GM18507 (cell line): ENCODE measurements at regions not wholly inside any gene's neighbourhood (a gene's known extent, or its start where the extent isn't known, plus 50 kb on each side); places are given as distances from the start of the nearest gene placed in this dataset.

Experiments used
- DNase-seq: peaks from one replicate; pipeline ENCODE4 v3.0.0; 2011; ENCODE audit warnings: low read depth; ENCODE audit not compliant: insufficient read length; ENCODE audit errors: extremely low spot score
- FAIRE-seq: peaks from 2 replicates; lab custom pipeline; 2011; peaks lifted over from hg19 to GRCh38; lab: Jason Lieb, UNC

DNA sequence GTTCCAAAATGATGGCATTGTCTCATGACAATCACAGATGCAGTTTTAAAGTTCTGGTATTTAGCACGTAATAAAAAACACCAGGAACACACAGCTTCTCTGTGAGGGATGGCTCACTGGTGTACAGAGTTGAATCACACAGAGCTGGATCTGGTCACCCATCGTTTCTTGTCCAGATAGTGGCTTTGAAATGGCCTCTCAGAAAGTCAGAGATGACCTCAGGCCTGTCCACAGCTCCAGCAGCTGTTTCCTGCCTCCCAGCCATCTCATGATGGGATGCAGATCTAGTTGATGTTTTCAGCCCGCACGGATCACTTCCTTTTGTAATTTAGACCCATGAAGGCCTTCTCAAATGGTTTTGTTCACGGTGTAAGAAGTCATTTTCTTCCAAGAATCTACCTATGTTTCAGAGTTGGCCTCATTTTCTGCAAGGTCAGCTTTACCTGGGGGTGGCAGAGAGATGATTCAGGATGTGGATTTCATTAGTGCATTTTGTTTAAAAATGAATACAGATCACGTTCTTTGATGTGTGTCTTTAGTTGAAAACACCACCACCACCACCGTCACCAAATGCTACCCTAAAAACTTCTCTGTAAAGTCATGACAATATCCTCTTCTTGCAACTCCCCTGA lies 166.2 kb downstream of the SNX10 start:
- FAIRE-seq (no peak), DNase-seq (no peak)

DNA sequence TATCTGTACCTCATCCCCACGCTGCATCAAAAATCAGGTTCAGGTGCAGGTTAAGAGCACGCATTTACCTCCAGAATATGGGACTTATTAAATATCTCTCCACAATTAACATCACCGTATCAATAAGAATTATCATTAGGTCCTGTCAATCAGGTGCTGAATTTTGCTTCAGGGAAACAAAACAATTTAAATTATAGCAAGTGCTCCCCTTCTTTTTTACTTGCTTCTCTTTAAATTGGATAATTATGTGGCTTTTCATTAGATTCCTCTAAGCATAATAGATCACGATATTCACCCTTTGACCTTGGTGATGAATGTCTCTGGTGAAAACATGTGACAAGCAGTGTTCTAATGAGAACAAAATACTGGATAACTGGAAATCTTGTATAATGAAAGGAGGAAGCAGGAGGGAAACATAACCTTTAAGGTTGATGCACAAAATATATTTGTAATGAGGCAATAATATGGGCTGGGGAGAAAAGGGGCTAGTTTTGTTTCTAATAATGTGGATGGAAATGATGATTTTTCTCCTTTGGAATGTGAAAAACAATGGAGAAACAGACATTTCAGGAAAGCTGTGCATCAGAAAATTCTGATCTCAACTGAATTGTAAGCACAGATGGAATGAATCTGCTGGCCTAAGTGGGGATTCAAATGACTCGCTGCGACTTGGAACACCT lies 166.9 kb downstream of the SNX10 start:
- FAIRE-seq (no peak), DNase-seq (no peak)

DNA sequence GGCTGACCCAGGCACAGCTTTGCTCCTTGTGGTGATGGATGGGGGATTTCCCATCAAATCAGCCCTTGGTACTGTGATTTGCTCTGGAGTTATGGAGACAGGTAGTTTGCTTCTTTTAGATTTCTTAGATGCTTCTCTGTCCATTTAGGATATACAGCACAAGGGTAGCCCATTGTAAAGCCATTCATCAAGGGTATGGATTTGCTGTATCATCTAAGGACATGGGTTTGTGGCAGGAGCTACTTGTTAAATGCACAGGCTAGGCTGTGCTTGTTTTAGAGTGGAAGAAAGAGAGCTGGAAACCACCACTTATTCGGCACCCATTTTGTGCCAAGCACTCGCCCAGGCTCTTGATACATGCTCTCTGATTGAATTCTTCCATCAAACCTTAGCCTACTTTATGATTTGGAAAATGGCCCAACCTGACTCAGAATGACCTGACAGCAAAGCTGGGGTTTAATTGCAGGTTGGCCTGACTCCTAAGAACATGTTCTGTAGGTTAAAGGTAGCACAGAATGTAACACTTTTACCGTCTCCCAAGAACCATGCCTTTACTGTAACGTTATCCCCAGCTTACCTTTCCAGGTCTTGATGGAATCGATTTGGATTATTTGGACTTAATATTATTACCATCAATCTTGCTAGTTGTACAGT lies 168.0 kb downstream of the SNX10 start:
- DNase-seq, result no peak
- no peak for FAIRE-seq

DNA sequence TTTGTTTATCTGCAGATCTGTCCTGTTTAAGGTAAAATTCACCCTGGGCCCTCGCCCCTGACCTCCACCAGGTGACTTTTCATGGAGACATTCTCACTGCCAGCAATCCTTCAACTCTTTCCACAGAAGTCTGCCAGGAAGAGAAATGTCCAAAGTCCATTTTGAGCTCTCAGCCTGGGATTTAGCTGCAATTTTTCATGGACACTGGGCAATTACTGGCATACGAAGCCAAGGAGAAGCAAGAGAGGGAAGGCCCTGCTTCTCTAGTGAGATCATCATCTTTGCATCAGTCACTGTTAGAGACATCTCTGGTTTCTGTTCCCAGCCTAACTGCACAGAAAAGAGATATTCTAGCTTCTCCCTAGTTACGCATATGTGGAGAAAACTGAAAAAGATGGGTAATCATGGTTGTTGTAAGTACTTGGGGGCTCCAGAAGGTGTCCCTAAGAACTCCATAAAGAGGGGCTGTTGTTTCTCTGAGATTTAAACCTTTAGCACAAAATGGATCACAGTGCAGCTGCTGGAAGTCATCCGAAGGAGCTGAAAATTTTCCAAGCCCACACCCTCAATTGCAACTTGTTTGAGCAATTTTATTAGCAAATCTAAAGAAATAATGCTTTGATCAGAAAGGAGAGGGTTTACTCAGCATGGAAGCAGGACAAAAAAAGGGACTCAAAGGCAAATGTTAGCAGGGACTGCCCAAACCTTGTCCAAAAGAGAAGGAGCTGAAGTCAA lies 168.9 kb downstream of the SNX10 start:
- no peak for FAIRE-seq
- DNase-seq, result no peak

DNA sequence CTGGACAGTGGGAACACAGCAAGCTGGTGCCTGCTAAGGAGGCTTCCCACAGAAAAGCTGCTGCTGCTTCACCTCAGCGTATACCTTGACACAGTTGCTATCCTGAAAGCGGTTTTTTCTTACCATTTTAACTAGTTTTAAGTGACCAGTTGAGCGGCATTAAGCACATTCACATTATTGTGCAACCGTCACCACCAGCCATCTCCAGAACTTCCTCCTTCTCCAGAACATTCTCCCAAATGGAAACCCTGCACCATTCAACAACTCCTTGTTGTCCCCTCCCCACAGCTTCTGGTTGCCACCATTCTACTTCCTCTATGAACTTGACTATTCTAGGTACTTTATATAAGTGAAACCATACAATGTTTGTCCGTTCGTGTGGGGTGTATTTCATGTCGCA lies 169.9 kb downstream of the SNX10 start:
- FAIRE-seq (no peak), DNase-seq (no peak)

DNA sequence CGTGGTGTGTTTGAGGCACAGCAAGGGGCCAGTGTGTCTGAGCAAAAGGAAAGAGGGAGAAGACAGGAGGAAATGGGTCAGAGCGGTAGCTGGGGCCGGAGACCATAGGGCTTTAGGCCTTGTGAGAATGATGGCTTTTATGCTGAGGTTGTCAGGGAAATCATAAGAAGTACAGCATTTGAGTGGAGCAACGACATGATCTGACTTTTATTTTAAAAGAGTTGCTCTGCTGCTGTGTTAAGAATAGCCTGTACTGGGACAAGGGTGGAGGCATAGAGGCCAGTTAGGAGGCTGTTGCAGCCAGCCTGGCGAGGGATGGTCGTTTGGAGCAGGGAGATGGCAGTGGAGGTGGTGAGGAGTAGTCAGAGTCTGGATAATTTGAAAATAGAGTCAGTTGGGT lies 174.3 kb downstream of the SNX10 start:
- FAIRE-seq, result no peak
- DNase-seq, result no peak

DNA sequence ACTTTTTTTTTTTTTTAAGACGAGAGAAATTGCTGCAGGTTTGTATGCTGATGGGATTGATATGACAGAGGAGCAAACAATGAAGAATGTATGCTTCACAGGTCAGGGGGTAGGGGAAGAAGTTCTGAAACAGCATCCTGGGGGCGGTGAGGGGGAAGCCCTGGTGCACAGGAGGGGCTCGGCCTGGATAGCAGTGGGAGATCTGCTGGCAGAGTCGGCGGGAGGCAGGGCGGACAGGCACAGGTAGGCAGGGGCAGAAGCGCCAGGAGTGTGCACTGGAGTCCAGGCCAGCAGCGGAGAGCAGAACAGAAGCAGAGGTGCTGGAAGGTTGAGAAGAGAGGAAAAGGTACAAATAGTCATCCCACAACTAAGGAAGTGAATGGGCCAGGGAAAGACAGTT lies 175.4 kb downstream of the SNX10 start:
- DNase-seq (no peak), FAIRE-seq (no peak)

DNA sequence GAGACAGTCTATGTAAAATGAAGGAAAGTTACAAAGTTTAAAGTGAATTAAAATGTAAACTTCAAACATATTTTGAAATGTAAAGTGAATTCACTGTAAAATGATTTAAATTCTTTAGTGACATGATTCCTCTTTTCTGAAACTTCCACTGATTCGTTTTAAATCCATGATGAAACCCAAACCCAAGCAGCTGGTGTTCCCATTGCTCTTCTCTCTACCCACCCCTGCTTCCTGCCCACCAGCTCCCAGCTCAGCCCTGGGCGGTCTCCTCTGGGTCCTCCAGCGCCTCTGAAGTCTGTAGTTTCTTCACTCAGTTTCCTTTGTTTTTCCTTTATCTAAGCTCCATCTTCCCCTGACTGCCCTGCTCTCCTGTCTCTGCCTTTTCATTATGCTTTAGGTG lies 175.9 kb downstream of the SNX10 start:
- no peak for DNase-seq
- no peak for FAIRE-seq

DNA sequence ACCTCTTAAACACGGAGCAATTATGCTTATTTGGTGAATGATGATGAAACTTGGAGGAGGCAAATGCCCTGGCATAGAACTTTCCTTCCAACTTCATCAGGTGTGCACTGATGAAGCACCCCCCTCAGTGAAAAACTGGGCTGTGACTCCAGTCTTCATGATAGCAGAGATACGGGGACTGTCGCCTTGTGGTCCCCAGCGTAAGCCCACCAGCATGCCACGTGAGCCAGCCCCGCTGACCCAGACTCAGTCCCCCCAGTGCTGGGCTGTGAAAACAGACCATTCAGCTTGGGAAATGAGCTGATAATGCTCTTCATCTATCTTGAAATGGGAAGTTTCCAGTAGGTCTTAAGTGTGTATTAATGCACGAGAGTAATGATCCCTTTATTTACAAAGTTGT lies 177.0 kb downstream of the SNX10 start:
- FAIRE-seq (no peak), DNase-seq (no peak)

DNA sequence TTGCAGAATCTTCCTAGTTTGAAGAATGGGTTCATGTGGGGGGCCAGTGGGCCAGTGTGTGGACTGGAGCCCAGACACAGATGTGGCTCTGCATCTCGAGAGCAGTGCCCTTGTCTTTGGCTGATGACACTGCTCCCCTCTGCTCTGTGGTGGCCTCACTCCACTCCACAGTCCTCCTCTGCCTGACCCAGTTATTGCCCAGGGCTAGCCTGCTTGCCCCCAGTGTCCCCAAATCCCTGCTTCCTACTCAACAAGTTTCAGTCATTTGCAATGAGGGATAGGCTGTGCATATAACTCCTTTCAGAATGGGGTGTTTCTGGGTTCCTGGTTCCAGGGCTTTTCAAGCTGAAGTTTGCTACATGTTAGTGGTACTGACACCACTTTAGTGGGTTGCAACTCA lies 177.5 kb downstream of the SNX10 start:
- FAIRE-seq (no peak), DNase-seq (no peak)

DNA sequence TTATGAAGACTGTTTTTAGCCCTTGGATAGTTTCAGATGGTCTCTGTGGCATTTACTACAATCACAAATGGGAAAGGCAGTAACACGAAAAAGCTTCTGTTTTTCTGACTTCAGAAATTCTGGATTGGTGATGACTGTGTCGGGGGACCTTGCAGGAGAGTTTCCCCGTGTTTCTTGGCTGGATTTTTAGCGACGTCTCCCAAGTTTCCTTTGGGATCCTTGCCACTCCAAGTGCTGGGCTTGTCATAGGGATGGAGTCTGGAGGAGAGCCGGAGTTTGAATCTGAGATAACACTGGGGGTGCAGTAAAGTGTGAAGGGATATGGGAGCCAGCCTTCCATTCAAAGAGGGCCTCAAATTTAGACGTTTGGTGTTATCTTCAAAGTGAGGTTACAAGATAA lies 179.0 kb downstream of the SNX10 start:
- FAIRE-seq, result no peak

DNA sequence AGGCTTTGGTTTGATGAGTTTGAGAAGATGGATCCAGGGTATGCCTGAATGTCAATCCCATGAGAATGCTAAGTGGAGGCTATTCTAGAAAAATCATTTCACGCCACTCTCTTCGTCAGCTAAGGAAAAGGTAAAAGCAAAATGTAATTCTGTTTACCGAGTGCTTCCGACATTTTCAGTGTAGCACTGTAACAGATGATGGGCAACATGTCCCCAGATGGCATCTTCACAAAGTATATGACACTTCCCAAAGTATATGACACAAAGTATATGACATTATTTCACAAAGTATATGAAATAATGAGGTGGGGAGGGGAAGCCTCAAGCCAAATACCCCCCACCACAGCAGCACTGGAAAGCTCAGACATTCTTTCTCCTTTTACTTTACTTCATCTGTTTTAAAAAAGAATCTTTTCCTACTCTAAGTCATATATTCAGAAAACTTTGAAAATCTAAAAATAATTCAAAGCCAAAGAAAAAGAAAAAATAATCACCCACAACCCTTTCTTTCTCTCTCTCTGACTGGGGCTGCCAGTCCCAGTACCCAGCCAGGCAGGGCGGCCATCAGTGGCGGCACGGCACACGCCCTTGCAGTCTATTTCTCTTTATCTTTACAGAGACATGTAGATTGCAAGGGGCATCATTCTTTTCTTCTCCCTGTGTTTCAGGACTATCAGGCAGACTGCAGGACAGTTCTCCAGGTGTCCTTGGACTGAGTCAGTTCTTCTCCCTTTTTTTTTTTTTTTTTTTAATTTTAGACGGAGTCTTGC lies 179.8 kb downstream of the SNX10 start:
- DNase-seq (no peak), FAIRE-seq (no peak)

More for the DNA sequence above, 179.0 kb downstream of the SNX10 start:
- DNase-seq, result no peak

DNA sequence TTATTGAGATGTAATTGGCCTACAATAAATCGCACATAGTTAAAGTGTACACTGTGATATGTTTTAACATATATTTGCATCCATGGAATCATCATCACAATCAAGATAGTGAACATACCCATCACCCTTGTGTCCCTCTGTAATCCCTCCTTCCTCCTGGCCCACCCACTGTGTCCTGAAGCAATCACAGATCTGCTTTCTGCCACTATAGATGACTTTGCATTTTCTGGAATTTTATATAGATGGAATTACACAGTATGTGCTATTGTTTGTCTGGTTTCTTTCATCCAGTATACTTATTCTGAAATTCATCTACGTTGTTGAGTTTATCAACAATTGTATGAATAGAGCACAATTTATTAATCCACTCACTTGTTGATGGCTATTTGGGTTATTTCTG lies 181.3 kb downstream of the SNX10 start:
- DNase-seq (no peak), FAIRE-seq (no peak)

DNA sequence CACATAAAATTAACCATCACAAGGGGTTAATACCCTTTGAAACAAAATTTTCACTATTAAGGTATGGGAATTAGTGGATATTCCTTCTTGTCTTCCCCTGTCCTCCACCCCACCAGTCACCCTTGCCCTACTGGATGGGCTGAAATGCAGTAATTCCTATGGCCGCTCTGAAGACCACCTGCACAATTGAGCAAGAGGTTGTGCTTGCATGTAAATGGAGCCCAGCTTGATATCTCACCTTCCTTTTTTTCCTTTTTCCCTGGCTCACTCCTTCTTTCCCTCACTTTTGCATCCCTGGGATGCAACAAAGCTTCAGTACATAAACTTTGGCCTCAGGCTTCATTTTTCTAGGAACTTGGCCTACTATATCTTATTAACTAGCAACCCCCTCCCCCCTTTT lies 184.6 kb downstream of the SNX10 start:
- DNase-seq, result no peak
- FAIRE-seq, result no peak

DNA sequence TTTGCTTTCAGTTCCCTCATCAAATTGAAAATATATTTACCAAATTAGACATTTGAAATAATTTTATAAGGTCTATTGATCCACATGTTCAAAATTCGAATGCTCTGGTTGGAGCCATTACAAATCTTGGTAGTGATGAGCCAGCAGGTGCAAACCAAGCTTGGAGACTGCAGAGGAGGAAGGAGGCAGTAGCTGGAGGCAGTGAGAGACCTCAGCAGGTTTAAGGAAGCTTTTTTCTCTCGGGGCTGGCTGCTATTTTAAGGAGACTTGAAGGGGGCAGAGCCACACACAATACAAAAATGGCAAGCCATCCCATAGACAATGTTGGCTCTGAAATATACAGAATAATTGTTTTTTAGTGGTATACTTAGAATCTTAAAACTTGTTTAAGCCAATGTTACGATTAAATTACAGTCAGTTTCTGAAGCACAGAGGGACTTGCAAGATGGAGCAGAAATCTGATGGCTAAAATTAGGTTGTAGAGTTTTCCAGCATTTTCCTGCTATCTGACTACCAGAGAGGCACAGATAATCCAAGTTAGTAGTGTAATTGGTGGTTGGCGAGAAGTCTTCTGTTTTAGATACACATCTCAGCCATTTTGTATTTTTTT lies 185.8 kb downstream of the SNX10 start:
- FAIRE-seq (no peak), DNase-seq (no peak)

DNA sequence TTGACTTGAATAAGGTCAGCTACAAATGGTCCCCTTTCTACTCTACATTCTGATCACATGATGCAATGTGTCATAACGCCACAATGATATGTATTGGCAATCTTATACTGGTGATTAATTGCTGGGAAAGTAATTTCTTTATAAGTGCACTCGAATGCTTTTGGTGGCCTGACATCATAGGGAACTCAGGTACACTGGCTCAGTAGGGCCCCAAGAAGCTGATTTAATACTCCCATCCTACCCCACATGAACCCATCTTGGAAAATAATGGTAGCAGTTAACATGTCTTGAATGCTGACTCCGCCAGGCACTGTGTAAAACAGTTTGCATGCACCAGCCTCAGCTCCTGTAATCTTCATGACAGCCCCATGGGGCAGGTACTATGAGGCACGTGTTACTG lies 186.9 kb downstream of the SNX10 start:
- FAIRE-seq (no peak), DNase-seq (no peak)

DNA sequence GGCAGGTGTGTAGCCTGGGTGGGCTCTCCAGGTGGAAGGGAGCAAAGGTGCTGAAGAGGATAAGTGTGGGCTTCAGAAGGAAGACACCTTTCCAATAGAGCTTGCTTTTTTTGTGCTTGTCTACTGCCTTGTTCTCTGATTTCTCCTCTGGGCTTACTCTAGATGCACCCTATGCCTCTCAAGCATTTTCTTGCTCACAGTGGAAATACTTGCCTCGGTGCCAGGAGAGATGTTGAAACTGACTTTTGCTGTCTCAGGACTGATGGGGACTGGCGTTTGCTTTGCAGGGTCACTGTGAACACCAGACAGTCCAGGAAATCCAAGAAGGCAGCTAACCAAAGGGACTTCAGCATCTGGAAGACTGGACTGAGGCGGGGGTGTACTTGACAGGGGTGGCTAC lies 187.9 kb downstream of the SNX10 start:
- no peak for FAIRE-seq
- DNase-seq, result no peak

DNA sequence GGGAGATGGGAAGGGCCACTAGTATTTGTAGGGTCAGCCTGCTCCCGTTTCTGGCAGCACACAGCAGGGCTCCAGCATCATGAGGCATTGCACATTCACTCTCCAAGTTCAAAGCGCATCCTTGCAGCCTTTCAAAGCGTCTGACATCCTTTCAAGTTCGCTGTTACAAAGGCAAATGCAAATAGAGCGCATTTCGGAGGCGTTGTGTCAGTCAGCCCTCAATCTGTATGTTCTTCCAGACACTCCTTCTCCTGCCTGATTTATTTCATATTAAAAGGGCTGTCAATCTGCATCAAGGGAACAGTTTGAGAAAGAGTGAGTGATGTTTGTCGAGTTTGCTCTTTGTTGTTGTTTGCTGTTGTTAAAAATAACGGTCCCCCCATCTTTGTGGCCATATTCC lies 188.5 kb downstream of the SNX10 start:
- no peak for DNase-seq
- FAIRE-seq, result no peak

DNA sequence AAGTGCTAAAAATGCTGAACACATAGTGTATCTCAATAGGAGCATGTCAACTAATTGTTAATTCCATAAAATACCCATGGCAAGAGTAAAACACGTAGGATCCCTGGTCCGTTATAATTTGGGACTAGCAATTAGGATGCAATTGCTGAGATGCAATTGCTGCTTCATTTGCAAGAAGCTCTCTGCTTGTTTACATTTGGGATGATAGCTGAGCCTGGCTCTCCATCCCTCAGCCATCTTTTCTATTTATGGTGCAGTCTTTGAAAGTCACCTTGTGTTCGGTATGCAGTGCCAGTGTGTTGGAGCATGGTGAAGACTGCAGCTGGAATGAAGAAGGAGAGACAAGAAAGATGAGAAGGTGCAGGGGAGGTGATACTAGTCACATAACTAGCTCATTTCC lies 191.3 kb downstream of the SNX10 start:
- DNase-seq, result no peak

More for the DNA sequence above, 191.3 kb downstream of the SNX10 start:
- FAIRE-seq, result no peak
